ENCODE measurements at regions not wholly inside any gene's neighbourhood (a gene's known extent, or its start where the extent isn't known, plus 50 kb on each side); places are given as distances from the start of the nearest gene placed in this dataset.
"Not testable (repeated sequence)": the region's sequence is repeated elsewhere in the genome, so short reads cannot be mapped to it uniquely, and the experiment has no call there.

DNA sequence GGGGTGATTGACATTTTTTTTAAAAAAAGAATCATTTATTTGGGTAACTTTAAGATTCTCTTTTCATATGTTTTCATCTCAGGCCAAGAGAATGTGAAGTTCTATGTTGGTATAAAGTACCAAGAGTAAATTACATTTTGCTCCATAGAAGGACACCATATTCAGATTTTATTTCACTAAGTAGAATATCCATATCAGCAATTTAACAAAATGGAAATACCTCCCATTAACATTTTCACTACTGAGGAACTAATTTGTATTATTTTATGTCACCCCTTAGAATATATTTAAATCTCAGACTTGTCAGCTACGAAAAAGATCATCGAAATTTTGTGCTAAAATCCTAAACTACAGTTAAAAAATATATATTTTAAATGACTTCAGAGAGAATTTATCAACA, 274.3 kb downstream of the SEMA3D start:
- no peak for FAIRE-seq
- no peak for DNase-seq (ENCODE audit: low read depth)
- TF ChIP-seq, protein P1, sequence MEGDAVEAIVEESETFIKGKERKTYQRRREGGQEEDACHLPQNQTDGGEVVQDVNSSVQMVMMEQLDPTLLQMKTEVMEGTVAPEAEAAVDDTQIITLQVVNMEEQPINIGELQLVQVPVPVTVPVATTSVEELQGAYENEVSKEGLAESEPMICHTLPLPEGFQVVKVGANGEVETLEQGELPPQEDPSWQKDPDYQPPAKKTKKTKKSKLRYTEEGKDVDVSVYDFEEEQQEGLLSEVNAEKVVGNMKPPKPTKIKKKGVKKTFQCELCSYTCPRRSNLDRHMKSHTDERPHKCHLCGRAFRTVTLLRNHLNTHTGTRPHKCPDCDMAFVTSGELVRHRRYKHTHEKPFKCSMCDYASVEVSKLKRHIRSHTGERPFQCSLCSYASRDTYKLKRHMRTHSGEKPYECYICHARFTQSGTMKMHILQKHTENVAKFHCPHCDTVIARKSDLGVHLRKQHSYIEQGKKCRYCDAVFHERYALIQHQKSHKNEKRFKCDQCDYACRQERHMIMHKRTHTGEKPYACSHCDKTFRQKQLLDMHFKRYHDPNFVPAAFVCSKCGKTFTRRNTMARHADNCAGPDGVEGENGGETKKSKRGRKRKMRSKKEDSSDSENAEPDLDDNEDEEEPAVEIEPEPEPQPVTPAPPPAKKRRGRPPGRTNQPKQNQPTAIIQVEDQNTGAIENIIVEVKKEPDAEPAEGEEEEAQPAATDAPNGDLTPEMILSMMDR (IDR thresholded peaks at IDR 0.05; ENCODE audit: insufficient read depth, low read length, severe bottlenecking) = no peak
- no peaks in the 10 kb centered on the region for H3K27me3 ChIP-seq (ENCODE audit: control insufficient read depth, insufficient read depth, low read length)
- H3K4me3 ChIP-seq (ENCODE audit: low read depth, low read length) = no peak overlapping the region
- H3K36me3 ChIP-seq (ENCODE audit: control insufficient read depth, insufficient read depth, low read length) = no peaks in the 10 kb centered on the region

DNA sequence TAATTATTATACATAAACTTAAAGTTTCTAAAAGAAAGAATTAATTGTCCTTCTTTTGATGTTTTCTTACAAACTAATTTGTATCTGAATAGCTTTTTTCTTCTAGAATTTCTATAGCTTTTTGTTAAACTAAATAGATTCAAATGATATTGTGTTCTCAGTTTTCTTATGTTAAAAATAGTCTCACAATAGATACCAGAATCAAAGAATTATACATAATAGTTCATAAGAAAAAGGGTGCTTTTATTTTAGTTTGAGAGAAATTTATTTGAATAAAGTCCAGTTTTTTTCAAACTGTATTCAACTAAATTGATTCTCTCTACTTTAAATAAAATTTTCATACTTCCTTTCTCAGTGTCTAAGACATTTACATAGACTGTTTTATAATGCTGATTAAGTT, 274.8 kb downstream of the SEMA3D start:
- no peaks in the 10 kb centered on the region for H3K27me3 ChIP-seq (ENCODE audit: control insufficient read depth, insufficient read depth, low read length)
- no peak for DNase-seq (ENCODE audit: low read depth)
- TF ChIP-seq, protein P1 (IDR thresholded peaks at IDR 0.05; ENCODE audit: insufficient read depth, low read length, severe bottlenecking) = no peak
- no peak overlapping the region for H3K4me3 ChIP-seq (ENCODE audit: low read depth, low read length)
- H3K36me3 ChIP-seq (ENCODE audit: control insufficient read depth, insufficient read depth, low read length) = no peaks in the 10 kb centered on the region
- FAIRE-seq = no peak

DNA sequence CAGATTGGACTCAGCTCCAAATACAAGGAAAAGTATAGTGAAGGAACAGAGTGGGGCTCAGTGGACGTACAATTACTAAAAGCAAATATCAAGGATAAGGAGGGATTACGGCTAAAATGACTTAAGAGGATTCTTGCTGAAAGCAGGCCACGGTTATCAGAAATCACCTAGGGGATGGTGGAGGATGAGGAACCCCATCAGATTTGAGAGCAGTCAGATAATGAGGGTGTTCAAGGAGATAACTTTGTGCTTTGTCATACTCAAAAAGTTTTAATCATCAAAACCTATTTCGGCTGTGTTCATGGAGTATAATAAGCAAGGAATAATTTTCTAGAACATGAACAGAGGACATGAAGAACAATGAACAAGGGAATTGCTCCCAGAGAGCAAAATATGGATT, 275.8 kb downstream of the SEMA3D start:
- Histone ChIP-seq H3K27me3 (ENCODE audit: control insufficient read depth, insufficient read depth, low read length) (no peaks in the 10 kb centered on the region), H3K36me3 (ENCODE audit: control insufficient read depth, insufficient read depth, low read length) (no peaks in the 10 kb centered on the region), H3K4me3 (ENCODE audit: low read depth, low read length) (no peak overlapping the region)
- TF ChIP-seq, protein P1 (IDR thresholded peaks at IDR 0.05; ENCODE audit: insufficient read depth, low read length, severe bottlenecking) = no peak
- FAIRE-seq (no peak), DNase-seq (ENCODE audit: low read depth) (no peak)

DNA sequence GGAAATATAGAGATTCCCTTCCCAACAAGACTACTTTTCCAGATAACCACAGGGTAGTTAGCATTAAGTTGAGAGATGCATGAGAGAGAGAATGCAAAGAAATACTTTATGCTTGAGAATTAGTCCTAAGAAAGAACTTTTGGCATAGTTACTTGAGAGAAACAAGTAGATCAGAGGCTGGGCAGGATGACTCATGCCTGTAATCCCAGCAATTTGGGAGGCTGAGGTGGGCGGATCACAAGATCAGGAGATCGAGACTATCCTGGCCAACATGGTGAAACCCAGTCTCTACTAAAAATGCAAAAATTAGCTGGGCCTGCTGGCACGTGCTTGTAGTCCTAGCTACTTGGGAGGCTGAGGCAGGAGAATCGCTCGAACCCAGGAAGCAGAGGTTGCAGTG, 276.5 kb downstream of the SEMA3D start:
- not testable (repeated sequence) for H3K4me3 ChIP-seq (ENCODE audit: low read depth, low read length); H3K27me3 ChIP-seq (ENCODE audit: control insufficient read depth, insufficient read depth, low read length); FAIRE-seq; DNase-seq (ENCODE audit: low read depth); H3K36me3 ChIP-seq (ENCODE audit: control insufficient read depth, insufficient read depth, low read length)

DNA sequence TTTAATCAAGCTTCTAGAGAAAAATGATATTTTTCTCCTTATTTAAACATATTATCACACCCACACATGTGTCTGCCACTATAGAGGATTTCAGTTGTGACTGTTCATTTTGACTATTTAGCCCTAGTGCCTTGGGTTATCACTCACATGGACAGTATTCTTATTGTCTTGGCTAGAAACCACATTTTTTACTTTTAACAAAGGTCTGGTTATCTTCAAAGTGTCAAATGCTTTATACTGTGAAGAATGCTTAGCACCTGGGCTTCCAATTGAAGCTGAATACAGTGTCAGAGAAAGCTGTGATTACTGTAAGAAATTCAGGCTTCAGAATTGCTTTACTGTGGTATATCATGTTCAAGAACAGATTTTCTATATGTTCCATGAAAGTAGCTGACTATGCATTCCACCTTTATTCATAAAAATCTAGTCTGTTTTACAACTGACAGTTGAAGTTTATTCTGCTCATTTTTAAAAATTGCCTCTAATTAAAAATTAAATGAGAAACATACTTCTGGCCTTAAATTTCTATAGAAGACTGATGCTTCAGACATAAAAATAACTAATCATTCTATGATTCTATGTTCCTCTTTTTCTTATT, 278.6 kb downstream of the SEMA3D start:
- Histone ChIP-seq H3K27me3 (ENCODE audit: control insufficient read depth, insufficient read depth, low read length) (no peaks in the 10 kb centered on the region), H3K36me3 (ENCODE audit: control insufficient read depth, insufficient read depth, low read length) (no peaks in the 10 kb centered on the region), H3K4me3 (ENCODE audit: low read depth, low read length) (no peak overlapping the region)
- DNase-seq (ENCODE audit: low read depth) (no peak), FAIRE-seq (no peak)
- TF ChIP-seq, protein P1 (IDR thresholded peaks at IDR 0.05; ENCODE audit: insufficient read depth, low read length, severe bottlenecking) = no peak

DNA sequence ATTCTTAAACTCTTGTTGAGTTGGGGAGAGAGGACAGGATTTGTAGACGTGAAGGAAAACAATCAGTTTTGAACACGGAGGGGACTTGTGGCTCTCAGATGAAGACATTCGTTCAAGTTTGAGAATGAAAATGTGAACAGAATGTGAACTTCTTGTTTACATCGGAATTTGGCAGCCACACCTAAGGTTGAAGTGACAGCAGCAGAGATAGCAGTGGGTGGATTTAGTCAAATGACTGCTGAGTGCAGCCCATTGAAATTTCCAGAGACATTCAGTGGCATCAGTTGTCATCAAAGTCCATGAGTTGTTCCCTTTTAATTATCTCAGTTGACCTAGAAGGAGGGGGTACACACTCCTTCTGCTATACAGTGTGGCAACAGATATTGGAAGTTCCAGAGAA, 280.0 kb downstream of the SEMA3D start:
- TF ChIP-seq, protein P1 (IDR thresholded peaks at IDR 0.05; ENCODE audit: insufficient read depth, low read length, severe bottlenecking) = no peak
- Histone ChIP-seq H3K36me3 (ENCODE audit: control insufficient read depth, insufficient read depth, low read length) (no peaks in the 10 kb centered on the region), H3K4me3 (ENCODE audit: low read depth, low read length) (no peak overlapping the region), H3K27me3 (ENCODE audit: control insufficient read depth, insufficient read depth, low read length) (no peaks in the 10 kb centered on the region)
- DNase-seq (ENCODE audit: low read depth) (no peak), FAIRE-seq (no peak)

Data from bronchial epithelial cell (primary cell).